HepG2 (cell line): ENCODE measurements at regions not wholly inside any gene's neighbourhood (a gene's known extent, or its start where the extent isn't known, plus 50 kb on each side); places are given as distances from the start of the nearest gene placed in this dataset.

Experiments used
- CBX5 ChIP-seq: sonication (generic); formaldehyde crosslinking; IDR thresholded peaks from 2 replicates; pipeline ENCODE4 v1.4.0; 2020; ENCODE audit warnings: missing genetic modification reagents, borderline replicate concordance
- EZH2 ChIP-seq: conservative IDR thresholded peaks from 2 replicates; pipeline ENCODE4 v1.6.1; 2012; ENCODE audit warnings: mild to moderate bottlenecking, low read depth, low read length, moderate library complexity
- FOSL2 ChIP-seq: sonication (generic); formaldehyde crosslinking; IDR thresholded peaks from 2 replicates; pipeline ENCODE4 v1.4.0; 2020; ENCODE audit warnings: missing genetic modification reagents
- NFKB2 ChIP-seq: sonication (generic); formaldehyde crosslinking; IDR thresholded peaks from 2 replicates; pipeline ENCODE4 v1.4.0; 2020; ENCODE audit warnings: missing genetic modification reagents, borderline replicate concordance
- NFRKB ChIP-seq: fragments of 450-650 bp; IDR thresholded peaks from 2 replicates; pipeline ENCODE4 v1.6.1; 2017
- SUZ12 ChIP-seq: fragments of 150-350 bp; IDR thresholded peaks from 2 replicates; pipeline ENCODE4 v1.6.1; 2014; ENCODE audit warnings: low read depth, low read length
- ZBTB21 ChIP-seq: sonication (generic); formaldehyde crosslinking; IDR thresholded peaks from 2 replicates; pipeline ENCODE4 v1.4.0; 2020; ENCODE audit warnings: missing genetic modification reagents
- ZBTB43 ChIP-seq: sonication (generic); formaldehyde crosslinking; conservative IDR thresholded peaks from 2 replicates; pipeline ENCODE4 v1.4.0; 2020; ENCODE audit warnings: missing genetic modification reagents
- ZNF138 ChIP-seq: sonication (generic); formaldehyde crosslinking; IDR thresholded peaks from 2 replicates; pipeline ENCODE4 v1.5.0; 2020; ENCODE audit warnings: mild to moderate bottlenecking, low read depth, missing genetic modification reagents
- ZNF274 ChIP-seq: sonication (generic); formaldehyde crosslinking; IDR thresholded peaks from 2 replicates; pipeline ENCODE4 v1.5.1; 2020; ENCODE audit warnings: mild to moderate bottlenecking, missing genetic modification reagents
- ZNF609 ChIP-seq: sonication (generic); formaldehyde crosslinking; IDR thresholded peaks from 2 replicates; pipeline ENCODE4 v1.4.0; 2020; ENCODE audit warnings: mild to moderate bottlenecking, missing genetic modification reagents, borderline replicate concordance
- TF ChIP-seq, protein P1 (sequence below): sonication (generic); formaldehyde crosslinking; IDR thresholded peaks from 2 replicates; pipeline ENCODE4 v1.4.0; 2020; ENCODE audit warnings: missing genetic modification reagents, borderline replicate concordance
- TF ChIP-seq, protein P2 (sequence below): sonication (generic); formaldehyde crosslinking; IDR thresholded peaks from 2 replicates; pipeline ENCODE4 v1.5.0; 2020; ENCODE audit warnings: mild to moderate bottlenecking, missing genetic modification reagents, moderate library complexity

GRCh38 chr11:95686265-95686664 is 103.3 kb downstream of the FAM76B start:
- TF ChIP-seq ZNF274 (CRISPR knock-in tag), result no peak
- TF ChIP-seq FOSL2 (CRISPR knock-in tag), result no peak
- TF ChIP-seq NFRKB, result no peak
- TF ChIP-seq ZNF138 (CRISPR knock-in tag), result no peak
- no peak for TF ChIP-seq ZBTB21 (CRISPR knock-in tag)
- no peak for TF ChIP-seq ZNF609 (CRISPR knock-in tag)
- no peak for TF ChIP-seq EZH2
- no peak for TF ChIP-seq NFKB2 (CRISPR knock-in tag)
- no peak for TF ChIP-seq SUZ12
- TF ChIP-seq ZBTB43 (CRISPR knock-in tag), result no peak
- TF ChIP-seq, protein P1, sequence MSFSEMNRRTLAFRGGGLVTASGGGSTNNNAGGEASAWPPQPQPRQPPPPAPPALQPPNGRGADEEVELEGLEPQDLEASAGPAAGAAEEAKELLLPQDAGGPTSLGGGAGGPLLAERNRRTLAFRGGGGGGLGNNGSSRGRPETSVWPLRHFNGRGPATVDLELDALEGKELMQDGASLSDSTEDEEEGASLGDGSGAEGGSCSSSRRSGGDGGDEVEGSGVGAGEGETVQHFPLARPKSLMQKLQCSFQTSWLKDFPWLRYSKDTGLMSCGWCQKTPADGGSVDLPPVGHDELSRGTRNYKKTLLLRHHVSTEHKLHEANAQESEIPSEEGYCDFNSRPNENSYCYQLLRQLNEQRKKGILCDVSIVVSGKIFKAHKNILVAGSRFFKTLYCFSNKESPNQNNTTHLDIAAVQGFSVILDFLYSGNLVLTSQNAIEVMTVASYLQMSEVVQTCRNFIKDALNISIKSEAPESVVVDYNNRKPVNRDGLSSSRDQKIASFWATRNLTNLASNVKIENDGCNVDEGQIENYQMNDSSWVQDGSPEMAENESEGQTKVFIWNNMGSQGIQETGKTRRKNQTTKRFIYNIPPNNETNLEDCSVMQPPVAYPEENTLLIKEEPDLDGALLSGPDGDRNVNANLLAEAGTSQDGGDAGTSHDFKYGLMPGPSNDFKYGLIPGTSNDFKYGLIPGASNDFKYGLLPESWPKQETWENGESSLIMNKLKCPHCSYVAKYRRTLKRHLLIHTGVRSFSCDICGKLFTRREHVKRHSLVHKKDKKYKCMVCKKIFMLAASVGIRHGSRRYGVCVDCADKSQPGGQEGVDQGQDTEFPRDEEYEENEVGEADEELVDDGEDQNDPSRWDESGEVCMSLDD, result no peak
- no peak for TF ChIP-seq CBX5
- TF ChIP-seq, protein P2, sequence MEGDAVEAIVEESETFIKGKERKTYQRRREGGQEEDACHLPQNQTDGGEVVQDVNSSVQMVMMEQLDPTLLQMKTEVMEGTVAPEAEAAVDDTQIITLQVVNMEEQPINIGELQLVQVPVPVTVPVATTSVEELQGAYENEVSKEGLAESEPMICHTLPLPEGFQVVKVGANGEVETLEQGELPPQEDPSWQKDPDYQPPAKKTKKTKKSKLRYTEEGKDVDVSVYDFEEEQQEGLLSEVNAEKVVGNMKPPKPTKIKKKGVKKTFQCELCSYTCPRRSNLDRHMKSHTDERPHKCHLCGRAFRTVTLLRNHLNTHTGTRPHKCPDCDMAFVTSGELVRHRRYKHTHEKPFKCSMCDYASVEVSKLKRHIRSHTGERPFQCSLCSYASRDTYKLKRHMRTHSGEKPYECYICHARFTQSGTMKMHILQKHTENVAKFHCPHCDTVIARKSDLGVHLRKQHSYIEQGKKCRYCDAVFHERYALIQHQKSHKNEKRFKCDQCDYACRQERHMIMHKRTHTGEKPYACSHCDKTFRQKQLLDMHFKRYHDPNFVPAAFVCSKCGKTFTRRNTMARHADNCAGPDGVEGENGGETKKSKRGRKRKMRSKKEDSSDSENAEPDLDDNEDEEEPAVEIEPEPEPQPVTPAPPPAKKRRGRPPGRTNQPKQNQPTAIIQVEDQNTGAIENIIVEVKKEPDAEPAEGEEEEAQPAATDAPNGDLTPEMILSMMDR (CRISPR knock-in tag), result no peak
